Chondrocyte (in vitro differentiated cells): ENCODE measurements at regions not wholly inside any gene's neighbourhood (a gene's known extent, or its start where the extent isn't known, plus 50 kb on each side); places are given as distances from the start of the nearest gene placed in this dataset.
"Not testable (repeated sequence)": the region's sequence is repeated elsewhere in the genome, so short reads cannot be mapped to it uniquely, and the experiment has no call there.

Experiments used
- DNase-seq: peaks from one replicate; pipeline ENCODE4 v3.0.0; 2021; ENCODE audit warnings: mixed read lengths, low spot score
- H3K27ac Mint-ChIP-seq: one replicate; pipeline ENCODE4 v1.8.0; 2021; ENCODE audit warnings: mild to moderate bottlenecking, moderate library complexity, mixed read lengths; ENCODE audit not compliant: unreplicated experiment
- H3K27me3 Mint-ChIP-seq: 2 replicates; pipeline ENCODE4 v1.8.0; 2021; ENCODE audit warnings: low read depth, mixed read lengths
- H3K36me3 Mint-ChIP-seq: 2 replicates; pipeline ENCODE4 v1.8.0; 2021; ENCODE audit warnings: low read depth, mixed read lengths
- H3K4me1 Mint-ChIP-seq: 2 replicates; pipeline ENCODE4 v1.8.0; 2021; ENCODE audit warnings: low read depth, mild to moderate bottlenecking, mixed read lengths
- H3K4me3 Mint-ChIP-seq: one replicate; pipeline ENCODE4 v1.8.0; 2021; ENCODE audit warnings: mild to moderate bottlenecking, moderate library complexity, mixed read lengths; ENCODE audit not compliant: unreplicated experiment
- H3K9me3 Mint-ChIP-seq: 2 replicates; pipeline ENCODE4 v1.8.0; 2021; ENCODE audit warnings: low read depth, mixed read lengths
- CTCF ChIP-seq: fragments of 200-600 bp; sonication (generic); IDR thresholded peaks from 2 replicates; pipeline ENCODE4 v1.5.0; 2021; ENCODE audit warnings: antibody characterized with exemption, mild to moderate bottlenecking, moderate library complexity

GRCh38 chr11:12585861-12586260 lies 88.4 kb upstream of the TEAD1 start:
- TF ChIP-seq CTCF: no peak
- H3K36me3 Mint-ChIP-seq: no peaks in the 10 kb centered on the region

GRCh38 chr11:12587333-12587991 lies 86.8 kb upstream of the TEAD1 start:
- peaks cover 10% of the 10 kb centered on the region for H3K4me1 Mint-ChIP-seq
- no peaks in the 10 kb centered on the region for H3K9me3 Mint-ChIP-seq
- no peak overlapping the region for H3K27ac Mint-ChIP-seq
- DNase-seq: no peak
- no peak for TF ChIP-seq CTCF
- no peak overlapping the region for H3K4me3 Mint-ChIP-seq
- H3K36me3 Mint-ChIP-seq: no peaks in the 10 kb centered on the region
- H3K27me3 Mint-ChIP-seq: no peaks in the 10 kb centered on the region

More at GRCh38 chr11:12585861-12586260, 88.4 kb upstream of the TEAD1 start:
- H3K27ac Mint-ChIP-seq: no peak overlapping the region
- H3K27me3 Mint-ChIP-seq: no peaks in the 10 kb centered on the region
- H3K4me1 Mint-ChIP-seq: peaks cover 18% of the 10 kb centered on the region
- no peak for DNase-seq
- H3K9me3 Mint-ChIP-seq: no peaks in the 10 kb centered on the region
- H3K4me3 Mint-ChIP-seq: no peak overlapping the region

- Mint-ChIP-seq H3K27ac (no peak overlapping the region), H3K4me1 (peaks cover 10% of the 10 kb centered on the region), H3K4me3 (no peak overlapping the region), H3K27me3 (no peaks in the 10 kb centered on the region), H3K9me3 (peaks cover 2% of the 10 kb centered on the region), H3K36me3 (peaks cover 2% of the 10 kb centered on the region)
- TF ChIP-seq CTCF: no peak
- DNase-seq: no peak
These were observed 82.5 kb upstream of the TEAD1 start for GRCh38 chr11:12591706-12592105.

- H3K4me1 Mint-ChIP-seq: peaks cover 5% of the 10 kb centered on the region
- DNase-seq: no peak
- H3K4me3 Mint-ChIP-seq: no peak overlapping the region
- peaks cover 2% of the 10 kb centered on the region for H3K9me3 Mint-ChIP-seq
- no peak for TF ChIP-seq CTCF
- no peak overlapping the region for H3K27ac Mint-ChIP-seq
- H3K27me3 Mint-ChIP-seq: no peaks in the 10 kb centered on the region
- peaks cover 2% of the 10 kb centered on the region for H3K36me3 Mint-ChIP-seq
These were observed 81.9 kb upstream of the TEAD1 start for GRCh38 chr11:12592283-12592682.

- DNase-seq, H3K4me3 Mint-ChIP-seq, H3K27me3 Mint-ChIP-seq, H3K4me1 Mint-ChIP-seq, H3K36me3 Mint-ChIP-seq, H3K27ac Mint-ChIP-seq, H3K9me3 Mint-ChIP-seq: not testable (repeated sequence)
These were observed 79.0 kb upstream of the TEAD1 start for GRCh38 chr11:12595089-12595847.
